ENCODE measurements at regions not wholly inside any gene's neighbourhood (a gene's known extent, or its start where the extent isn't known, plus 50 kb on each side); places are given as distances from the start of the nearest gene placed in this dataset.

DNA sequence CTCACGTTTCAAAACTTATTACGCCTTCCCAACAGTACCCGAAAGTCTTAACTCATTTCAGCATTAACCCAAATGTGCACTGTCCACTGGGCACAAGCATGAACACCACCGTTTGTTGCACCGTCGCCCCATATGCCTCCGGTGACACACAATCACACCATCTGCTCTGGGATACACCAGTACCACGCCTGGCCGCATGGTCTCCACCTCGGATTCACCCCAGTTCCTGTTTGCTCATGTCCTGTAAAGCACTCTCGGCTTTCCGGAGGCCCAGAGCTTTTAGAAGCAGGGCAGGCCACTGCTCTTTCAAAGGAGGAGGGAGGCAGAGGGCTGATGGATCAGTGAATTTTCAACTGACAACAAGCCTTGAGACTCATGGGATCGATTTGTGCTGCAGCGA lies 1570.0 kb upstream of the DEFB115 start:
- TF ChIP-seq, protein P1, sequence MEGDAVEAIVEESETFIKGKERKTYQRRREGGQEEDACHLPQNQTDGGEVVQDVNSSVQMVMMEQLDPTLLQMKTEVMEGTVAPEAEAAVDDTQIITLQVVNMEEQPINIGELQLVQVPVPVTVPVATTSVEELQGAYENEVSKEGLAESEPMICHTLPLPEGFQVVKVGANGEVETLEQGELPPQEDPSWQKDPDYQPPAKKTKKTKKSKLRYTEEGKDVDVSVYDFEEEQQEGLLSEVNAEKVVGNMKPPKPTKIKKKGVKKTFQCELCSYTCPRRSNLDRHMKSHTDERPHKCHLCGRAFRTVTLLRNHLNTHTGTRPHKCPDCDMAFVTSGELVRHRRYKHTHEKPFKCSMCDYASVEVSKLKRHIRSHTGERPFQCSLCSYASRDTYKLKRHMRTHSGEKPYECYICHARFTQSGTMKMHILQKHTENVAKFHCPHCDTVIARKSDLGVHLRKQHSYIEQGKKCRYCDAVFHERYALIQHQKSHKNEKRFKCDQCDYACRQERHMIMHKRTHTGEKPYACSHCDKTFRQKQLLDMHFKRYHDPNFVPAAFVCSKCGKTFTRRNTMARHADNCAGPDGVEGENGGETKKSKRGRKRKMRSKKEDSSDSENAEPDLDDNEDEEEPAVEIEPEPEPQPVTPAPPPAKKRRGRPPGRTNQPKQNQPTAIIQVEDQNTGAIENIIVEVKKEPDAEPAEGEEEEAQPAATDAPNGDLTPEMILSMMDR (IDR thresholded peaks at IDR 0.05) = no peak

DNA sequence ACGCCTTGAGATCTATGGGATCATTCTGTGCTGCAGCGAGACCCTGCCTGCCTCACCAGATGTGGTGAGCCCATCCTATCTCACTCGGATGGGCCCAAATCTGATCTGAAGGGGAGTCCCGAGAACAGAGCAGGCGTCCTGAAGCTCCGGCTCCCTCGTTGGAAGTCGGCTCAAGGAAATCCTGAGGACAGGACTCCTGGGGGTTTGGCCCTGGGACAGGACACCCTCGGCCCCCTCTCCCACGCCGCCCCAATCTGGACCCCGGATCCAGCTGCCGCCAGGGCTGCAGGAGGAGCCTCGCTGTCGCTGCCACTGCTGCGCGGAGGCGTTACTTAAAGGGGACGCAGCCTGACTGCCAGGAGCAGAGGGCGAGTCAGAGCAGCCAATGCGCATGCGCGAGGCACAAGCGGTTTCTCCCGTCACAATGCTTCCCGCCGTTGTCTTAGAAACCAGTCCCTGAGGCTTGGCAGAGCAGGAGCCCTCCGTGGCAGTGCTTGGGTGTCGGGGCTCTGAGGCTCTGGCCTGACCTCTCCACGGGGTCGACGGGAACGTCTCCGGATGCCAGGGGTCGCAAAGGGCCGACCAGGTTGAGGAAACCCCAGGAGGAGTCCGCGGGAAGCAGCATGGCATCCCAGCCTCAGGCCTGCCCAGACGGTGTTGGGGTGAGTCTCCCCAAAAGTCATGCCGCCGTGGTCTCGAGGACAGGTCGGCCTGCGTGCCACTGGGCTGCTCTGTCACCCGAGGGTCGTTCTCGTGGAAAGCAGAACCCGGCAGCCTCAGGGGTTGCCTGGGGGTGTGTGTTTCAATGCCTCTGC lies 1567.8 kb upstream of the DEFB115 start:
- TF ChIP-seq, protein P1 (IDR thresholded peaks at IDR 0.05) = no peak

DNA sequence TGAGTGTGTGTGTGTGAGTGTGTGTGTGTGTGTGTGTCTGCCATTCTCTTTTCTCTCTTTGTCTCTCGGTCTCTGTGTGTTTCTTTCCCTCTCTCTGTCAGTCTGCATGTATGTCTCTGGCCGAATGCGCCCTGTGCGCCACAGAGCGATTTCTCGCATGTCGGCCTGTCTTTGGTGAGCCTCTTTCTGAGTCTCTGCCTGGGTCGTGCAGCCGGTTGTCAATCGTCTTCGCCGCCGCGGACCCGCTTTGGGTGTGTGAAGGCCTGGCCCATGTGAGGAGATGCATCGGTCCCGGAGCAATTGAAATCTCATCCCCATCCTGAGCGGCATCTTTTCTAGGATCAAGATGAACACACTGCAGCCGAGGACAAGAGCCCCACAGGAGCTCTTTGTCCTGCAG lies 1567.2 kb upstream of the DEFB115 start:
- TF ChIP-seq, protein P1 (IDR thresholded peaks at IDR 0.05) = no peak

DNA sequence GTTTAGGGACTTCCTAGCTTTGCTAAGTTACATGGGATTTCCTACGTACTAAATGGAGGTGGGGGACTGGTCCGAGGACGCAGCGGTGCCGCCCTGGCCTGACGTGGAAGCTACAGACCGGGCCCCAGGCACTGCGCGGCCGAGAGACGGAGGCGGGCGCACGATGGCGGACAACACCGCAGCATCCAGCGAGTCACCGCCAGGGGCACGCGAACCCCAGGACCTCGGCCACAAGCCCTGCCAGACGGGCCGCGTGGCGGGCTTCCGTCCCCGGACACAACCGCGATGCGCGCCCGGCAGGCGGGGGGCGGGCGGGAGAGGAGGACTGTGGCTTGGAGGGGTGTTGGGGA lies 1516.9 kb upstream of the DEFB115 start:
- TF ChIP-seq, protein P1 (IDR thresholded peaks at IDR 0.05) = no peak

DNA sequence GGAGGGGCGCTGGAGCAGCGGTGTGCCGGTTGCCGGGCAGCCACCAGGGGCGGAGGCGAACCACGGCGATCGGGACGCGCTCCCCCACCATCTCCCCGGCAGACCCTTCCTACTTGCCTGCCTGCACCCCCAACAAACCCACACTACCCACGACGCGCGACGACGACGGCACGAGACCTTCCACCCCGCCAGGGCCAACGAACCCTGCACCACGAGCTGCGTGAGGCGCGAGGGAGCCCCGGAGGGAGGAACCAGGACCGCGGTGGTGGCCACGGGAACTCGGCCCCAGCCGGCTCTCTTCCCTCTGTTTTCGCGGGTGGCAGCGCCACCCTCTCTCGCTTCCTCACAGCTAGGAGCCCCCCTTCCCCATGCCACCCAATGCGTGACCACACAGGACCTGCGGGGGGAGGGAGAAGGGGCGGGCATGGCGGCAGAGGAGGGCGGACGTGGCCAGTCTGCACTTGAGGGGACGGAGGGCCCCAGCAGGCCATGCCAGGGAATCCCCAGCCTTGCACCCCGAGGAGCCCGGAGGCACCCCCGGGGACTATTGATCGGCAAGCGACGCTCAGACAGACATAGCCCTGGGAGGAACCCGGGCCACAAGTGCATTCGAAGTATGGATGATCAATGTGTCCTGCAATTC lies 1516.4 kb upstream of the DEFB115 start:
- TF ChIP-seq, protein P1 (IDR thresholded peaks at IDR 0.05) = no peak

DNA sequence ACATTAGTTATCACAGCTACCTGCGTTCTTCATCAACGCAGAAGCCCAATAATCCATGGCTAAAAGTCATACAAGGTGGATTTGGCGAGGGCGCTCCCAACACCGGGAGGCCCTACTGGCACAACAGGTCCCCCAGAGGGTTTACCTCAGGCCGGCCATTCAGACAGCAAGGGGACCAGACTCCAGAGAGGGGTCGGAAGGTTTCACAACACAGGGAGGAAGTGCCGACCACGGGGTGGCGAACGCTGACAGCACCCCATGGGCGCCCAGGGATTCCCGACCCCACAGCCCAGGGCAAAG lies 1515.9 kb upstream of the DEFB115 start:
- TF ChIP-seq, protein P1 (IDR thresholded peaks at IDR 0.05) = no peak

DNA sequence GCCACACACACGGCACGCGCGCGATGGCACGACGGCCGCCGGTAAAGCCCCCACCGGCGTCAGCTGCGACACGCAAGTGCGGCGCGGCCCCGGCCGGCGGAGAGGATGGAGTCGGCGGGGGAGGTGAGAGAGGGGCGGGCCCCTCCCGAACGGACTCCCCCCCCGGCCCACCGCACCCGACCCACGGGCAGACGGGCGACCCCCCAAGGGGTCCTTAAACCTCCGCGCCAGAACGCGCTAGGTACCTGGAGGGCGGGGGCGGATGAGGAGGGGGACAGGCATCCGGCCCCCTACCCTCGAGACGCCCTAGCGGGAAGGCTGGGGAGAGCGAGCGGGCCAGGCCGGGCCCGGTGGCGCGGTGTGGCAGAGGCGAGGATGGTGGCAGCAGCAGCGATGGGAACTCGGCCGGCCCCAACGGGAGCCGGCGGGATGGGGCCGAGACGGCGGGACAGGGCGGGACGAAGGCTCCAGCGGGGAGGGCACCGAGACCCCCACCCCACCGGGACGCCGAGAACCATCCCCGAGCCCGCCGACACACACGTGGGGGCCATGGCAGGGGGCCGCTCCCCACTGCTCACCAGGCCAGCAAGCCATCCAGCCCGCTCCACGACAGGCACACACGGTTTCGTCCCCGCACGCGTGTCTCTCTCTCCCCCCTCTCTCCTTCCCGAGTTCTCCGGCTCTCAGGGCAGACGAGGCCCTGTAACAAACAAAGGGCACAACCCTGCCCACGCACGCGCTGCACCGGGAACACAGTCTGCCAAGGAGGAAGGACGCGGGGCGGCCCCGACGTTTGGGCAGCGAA lies 1515.4 kb upstream of the DEFB115 start:
- TF ChIP-seq, protein P1 (IDR thresholded peaks at IDR 0.05) = no peak

Data from LNCAP (cell line).